Ammon's horn (tissue), 1 donor: ENCODE measurements at regions not wholly inside any gene's neighbourhood (a gene's known extent, or its start where the extent isn't known, plus 50 kb on each side); places are given as distances from the start of the nearest gene placed in this dataset.
"Not testable (repeated sequence)": the region's sequence is repeated elsewhere in the genome, so short reads cannot be mapped to it uniquely, and the experiment has no call there.

Source experiments
- DNase-seq: peaks from one replicate; pipeline ENCODE4 v3.0.0-alpha.2; 2016; ENCODE audit warnings: low spot score

DNA sequence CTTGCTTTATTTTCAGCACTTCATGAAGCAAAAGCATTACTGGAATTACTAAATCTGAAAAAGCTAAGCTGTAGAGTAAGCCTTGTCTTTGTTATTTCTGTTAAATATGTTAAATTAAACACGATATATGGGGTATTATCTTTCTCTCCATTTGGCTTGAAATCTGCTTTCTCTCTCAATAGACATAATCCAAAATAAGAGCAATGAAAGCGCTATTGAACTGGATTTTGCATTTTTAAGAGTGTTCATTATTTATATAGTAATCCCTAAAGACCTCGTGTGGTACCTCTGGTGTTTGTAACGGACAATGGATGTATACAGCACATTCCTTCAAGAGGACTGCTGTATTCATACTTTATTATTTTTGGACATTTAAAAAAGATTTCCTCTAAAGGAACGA, 91.5 kb upstream of the KCNE2 start:
- DNase-seq = no peak

DNA sequence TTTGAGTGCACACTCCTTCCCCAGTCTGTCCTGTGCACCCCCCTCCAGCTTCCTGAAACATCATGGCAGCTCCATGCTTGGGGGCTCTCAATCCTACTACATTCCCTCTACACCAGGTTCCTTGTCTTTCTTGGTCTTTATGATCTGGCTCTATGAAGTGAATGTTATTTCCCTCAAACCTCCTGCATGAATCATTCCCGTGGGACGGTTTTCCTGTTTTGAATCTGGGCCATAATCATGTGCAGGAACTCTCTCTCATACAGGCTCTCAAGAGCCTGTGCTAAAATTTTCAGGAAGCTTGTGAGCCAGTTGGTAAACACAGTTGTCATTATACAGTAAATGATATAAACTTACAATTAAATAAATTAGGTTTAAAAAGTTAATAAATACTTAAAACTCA, 89.8 kb upstream of the KCNE2 start:
- peak; percentile 26 for DNase-seq

DNA sequence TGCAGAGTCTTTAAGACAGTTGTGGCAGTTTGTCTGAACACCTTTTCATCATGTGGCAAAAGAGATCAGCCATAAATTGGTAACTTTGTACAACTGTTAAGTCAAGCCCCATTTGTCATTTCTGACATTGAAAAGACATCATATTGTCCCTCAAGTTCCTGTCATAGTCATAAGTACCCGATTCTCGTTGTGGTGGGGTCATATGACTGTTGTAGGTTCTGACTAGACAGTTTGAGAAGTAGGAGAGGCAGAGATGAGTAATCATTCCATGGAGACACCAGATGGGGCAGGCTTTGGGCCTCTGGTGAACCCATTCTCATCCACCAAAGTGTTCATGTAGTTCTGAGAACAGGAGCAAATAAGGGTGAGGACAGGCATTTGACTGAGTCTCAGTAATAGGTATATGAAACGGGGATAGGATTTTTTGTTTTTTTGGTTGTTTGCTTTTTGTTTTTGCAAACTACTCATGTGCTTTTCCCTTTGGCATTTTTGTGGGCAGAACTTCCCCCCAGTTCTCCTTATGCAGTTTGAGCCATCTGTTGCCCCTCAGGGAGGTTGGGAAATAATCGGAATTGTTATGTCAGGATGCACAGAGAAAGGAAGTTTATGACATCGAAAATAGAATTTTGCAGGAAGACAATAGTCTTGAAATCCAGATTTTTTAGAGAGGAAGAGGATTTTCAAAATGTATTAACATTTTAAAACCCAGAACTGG, 86.9 kb upstream of the KCNE2 start:
- DNase-seq = peak; percentile 16

DNA sequence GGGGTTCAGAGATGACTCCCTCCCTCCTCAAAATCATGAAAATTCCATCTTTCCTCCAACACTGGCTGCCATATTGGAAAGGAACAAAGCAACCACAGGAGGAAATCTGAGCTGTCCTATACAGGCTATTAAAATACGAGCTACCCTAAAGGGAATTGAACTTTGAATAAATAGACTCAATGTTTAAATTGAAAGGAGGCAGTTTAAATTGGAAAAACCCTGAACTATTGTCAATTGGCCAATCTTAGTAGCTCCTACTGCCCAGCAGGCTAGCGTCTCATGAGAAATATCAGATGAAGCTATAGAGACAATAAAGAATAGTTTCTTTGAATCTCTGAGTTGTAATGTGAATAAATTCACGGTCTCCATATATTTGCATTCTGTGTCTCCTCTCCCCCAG, 85.4 kb upstream of the KCNE2 start:
- no peak for DNase-seq

DNA sequence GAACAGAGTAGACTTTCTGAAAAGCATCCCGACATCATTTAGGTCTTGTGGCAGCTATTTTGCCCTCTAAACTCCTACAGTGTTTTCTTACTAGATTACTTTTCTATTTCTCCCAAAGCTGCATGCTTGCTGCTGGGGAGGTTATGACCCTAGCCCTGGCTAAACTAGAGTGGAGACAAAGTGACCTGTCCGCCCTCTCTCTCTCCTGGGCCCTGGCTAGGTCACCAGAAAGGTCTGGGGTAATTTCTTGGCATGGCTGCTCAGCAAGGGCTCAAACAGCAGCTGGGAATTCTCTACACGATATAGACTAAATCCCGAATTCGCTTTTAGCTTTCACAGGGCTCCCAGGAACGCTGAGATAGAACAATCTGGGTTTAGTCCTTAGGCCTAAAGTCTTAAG, 84.5 kb upstream of the KCNE2 start:
- DNase-seq = no peak

DNA sequence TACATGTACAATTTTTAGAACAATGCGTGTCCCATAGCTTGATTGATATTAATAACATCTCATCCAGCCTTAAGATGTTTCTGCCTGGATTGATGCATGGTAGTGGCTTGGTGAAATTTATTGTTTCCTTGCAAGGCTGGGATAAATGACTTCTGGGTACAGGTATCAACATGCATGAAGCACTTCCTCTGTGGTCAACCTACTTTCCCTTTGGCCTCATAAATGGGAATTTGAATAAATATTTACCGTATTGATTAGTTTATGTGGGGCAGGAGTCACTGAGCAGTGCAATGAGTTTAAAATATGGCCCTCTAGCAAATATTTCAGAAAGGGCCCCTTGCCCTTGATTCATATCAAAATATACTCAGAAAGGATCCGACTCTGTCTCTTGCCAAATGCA, 83.9 kb upstream of the KCNE2 start:
- DNase-seq = no peak

DNA sequence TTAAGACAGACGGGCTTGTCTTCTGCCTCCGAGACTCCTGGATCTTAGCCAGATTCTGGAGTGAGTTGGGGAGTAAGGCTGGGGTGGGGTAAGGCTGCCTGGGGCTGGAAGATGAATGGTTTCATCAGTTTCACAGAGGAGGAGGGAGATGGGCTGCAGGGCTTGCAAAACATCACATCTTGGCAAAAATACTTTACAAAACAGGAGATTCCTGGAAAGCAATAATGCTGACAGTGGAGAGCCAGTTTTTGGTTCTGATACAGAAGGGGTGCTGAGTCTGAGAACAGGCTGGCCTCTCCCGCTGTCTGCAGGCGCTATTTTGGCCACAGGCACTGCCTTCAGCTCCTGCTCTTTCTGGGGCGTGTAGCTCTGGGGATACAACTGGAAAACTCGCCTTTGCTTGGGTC, 83.4 kb upstream of the KCNE2 start:
- peak; percentile 17 for DNase-seq

DNA sequence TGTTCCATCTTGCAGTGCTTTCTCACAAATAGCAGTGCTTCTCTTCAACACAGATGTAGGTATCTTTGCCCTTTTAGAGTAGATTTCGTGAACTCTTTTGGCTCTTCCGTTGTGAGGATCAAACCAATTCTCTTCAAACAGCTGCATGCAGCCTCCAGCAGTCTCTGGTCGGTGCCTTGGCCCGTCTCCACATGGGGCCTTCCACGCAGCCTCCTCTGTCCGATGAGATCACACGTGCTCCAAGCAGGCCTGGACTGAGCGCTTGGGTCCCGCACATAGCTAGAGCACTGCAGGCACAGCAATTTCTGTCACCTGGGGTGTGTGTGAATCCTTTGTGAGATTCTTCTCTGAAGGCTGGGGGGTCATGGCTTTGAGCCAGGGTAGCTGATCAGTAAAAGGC, 82.8 kb upstream of the KCNE2 start:
- no peak for DNase-seq

DNA sequence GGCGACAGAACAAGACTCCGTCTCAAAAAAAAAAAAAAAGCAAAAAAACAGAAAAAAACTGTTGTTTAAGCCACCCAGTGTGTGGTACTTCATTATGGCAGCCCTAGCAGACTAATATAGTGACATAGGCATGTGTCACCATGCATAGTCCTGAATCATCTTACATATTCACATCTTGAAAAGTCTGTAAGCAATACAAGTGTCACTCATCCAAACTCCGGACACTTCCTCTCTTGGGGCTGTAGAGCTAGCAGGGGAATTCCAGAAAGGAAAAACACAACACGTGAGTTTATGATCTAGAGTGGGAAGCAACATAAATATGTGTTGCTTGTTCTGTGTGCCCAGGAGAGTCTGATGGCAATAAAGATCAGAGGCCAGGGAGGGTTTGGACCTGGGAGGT, 81.6 kb upstream of the KCNE2 start:
- DNase-seq = no peak

DNA sequence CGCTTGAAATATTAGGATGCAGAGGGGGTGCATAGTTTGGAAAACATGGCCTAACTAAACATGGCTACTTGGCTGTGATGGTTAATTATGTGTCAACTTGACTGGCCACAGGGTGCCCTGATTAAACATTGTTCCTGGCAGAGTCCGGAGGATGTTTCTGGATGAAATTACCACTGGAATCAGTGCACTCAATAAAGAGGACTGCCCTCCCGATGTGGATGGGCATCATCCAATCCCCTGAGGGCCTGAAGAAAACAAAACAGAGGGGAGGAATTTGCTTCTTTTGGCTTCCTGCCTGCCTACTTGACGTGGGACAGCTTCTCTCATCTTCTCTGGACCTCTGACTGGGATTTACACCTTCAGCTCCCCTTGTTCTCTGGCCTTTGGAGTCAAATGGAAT, 79.1 kb upstream of the KCNE2 start:
- DNase-seq = no peak

DNA sequence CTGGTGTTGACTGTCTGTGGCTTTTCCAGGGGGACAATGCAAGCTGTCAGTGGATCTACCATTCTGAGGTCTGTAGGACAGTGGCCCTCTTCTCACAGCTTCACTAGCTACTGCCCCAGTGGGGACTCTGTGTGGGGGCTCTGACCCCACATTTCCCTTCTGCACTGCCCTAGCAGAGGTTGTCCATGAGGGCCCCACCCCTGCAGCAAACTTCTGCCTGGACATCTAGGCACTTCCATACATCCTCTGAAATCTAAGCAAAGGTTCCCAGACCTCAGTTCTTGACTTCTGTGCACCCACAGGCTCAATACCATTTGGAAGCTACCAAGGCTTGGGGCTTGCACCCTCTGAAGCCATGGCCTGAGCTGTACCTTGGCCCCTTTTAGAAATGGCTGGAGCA, 75.8 kb upstream of the KCNE2 start:
- DNase-seq = not testable (repeated sequence)

DNA sequence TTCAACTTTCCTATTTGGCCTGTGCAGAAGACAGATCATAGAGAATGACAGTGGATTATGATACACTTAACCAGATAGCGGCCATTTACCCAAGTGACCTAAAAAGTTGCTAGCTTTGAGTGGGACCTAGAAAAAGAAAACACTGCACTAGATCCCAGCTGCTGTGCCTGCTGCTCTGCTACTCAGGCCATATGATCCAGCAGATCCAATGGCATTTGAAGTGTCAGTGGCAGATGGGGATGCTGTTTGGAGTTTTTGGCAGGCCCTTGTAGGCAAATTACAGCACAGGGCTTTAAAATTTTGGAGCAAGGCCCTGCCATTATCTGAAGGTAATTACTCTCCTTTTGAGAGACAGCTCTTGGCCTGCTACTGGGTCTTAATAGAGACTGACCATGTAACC, 74.0 kb upstream of the KCNE2 start:
- DNase-seq = no peak

DNA sequence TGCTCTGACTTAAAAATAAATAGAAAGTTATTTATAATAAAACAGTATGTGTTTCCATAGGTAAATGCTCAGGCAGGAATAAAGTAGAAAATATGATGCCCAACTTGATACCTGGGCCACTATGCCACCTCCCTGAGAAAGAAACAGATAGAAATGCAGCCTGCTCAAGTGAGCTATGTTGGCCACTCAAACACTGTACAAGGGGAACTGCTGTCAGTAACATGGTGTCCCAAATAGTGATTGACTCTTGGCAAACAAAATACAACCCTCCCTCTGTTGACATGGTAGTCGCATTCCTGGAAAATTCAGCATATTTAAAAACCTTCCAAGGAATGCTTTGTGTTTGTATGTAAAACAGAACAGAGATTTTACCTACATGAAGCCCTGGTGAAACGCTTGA, 66.9 kb upstream of the KCNE2 start:
- DNase-seq = no peak

DNA sequence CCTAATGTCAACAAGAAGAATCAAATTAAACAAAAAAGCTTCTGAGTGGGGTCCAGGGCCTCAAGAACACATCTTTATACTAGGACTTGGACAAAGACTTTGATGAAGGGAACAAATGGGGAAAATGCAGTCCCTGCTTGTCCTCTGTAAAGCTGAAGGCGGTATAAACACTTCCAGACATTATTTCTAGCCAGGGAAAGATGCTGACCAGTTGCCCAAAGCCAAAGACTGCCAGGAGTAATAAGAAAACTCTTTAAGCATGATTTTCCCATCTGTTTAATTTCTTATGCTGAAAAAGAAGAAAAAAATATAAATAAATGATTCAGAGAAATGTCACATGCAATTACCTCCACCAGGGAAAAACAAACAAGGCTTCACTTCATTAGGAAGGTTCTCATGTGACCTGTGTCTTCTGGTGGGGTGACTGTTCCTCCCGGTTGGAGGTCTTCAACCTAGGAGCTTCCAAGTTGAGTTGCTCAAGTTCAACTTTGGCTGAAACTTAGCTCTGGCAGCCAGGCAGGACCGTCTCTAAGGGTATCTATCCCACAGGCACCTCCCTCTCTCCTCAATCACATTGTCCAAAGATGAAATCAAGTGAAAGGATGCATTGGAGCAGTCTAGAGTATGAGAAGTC, 65.2 kb upstream of the KCNE2 start:
- no peak for DNase-seq

DNA sequence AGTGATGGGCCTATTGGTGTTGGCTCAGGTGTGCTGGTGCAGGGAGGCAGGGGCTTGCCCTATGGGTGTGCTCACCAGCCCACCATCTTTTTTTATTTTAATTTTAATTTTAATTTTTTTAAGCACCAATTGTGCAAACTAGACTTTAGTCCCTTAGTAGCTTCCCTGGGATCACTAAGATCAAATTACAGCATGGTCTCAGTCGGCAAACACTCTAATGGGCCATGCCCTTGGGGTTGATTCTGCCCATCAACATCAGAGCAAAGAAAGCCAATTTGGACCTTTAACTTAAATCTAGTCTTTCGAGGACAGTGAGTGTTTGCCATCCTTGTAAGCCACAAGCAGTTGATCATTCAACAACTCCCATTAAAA, 64.7 kb upstream of the KCNE2 start:
- DNase-seq = no peak

DNA sequence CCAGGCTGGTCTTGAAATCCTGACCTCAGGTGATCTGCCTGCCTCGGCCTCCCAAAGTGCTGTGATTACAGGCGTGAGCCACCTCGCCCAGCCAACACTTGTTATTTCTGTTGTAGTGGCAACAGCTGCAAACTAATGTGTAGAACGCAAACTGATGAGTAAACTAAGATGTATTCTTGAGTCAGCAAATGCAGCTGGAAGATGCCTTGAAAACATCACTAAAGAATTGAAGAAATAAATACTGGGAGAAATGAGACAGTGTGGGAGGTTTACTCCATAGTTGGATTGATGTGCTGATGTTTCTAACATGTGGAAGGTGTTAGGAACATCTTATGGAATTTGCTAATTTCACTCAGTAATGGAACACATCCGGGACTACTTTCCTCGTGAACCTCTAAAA, 61.3 kb upstream of the KCNE2 start:
- DNase-seq = no peak

DNA sequence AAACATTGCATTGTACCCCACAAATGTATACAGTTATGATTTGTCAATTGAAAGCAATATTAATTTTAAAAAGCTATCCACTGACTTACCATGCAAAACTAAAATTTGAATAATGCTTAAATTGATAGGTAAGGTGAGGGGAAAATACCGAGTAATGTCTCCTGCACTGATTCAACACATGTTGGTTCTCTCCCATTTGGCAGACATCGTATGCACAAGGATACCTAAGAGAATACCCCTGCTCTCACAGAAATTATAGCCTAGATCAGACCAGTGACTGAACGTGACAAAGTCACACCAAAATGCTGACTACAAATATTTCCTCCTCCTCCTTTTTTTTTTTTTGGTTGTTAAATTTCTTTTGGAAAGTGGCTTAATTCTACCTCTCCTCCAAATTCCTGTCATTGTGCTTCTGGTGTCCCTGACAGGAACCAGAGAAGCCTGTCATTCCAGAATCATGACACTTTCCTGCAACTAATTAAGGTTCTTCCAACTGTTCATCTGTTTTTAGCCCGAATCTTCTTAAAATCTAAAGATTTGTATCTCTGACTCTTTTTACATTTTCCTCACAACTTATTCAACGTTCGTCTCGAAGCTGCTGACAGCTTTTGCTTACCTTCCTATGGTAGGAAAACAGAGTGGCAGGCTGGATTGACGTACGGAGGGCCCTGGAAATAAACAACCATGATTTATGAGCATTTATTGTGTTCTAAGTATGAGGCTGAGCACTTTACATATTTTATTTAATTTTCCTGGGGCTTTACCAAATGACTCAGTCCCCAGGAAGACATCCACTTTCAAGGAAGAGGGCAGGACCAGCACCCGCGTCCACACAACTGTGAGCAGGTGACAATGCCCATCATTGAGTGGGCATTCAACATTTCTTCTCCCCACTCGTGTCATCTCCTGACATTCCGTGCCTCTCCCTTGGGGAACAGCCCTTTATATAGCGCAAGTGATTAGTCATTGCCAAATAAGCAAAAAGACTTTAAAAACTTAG, 57.9 kb upstream of the KCNE2 start:
- no peak for DNase-seq

DNA sequence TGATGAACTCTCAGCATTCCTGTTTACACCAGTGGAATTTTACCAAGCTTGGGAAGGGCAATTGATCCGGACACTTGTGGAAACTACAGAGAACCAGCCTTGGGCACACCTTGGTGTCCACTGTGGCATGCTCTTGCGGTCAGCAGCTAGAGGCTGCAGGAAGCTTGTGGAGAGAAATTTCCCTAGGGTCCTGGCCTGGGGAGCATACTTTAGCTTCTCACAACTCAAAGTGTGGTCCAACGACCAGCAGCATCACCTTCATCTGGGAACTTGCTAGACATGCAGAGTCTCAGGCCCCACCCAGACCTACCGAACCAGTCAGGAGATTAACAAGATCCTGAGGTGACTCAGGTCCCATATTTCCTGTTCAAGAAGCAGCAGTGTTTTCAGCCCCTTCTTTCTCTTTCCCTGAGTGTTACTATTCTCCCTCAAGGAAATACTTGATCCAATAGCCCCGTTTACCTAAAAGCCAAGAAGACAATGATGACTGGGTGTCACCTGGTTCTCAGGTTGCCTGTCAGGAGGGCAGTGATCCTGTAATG, 55.7 kb upstream of the KCNE2 start:
- DNase-seq = no peak

DNA sequence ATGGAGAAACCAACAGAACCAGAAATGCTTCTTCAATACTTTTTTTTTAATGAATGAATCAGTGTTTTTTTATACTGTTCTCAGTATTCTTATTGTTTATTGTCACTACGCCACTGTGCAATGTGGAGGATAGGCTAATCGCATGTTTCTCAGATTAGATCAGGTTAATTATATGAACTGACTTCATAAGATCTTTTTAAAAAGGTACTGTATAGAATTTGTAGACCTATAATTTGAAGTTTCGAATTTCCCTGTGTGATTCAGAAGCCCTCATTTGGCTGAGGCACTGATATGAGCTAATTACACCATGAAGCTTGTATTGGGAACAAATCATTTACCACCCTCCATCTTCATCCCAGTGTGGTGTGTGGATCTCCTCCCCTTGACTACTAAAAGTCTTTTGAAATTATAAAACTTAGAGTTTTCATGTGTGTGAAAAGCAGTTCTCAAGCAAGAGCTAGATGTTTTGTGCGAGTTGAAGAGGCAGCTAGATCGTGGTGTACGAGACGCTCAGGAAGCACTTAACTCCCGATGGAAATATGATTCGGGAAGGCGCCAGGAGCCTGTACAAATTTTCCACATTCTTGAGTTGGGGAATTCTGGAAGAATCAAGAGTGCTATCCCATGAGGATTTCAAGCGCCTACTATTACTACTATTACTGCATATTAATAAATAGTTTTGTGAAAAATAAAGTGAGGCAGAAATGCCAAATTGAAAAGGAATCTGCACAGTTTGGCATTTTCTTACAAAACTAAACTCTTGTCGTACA, 52.1 kb upstream of the KCNE2 start:
- DNase-seq = no peak

DNA sequence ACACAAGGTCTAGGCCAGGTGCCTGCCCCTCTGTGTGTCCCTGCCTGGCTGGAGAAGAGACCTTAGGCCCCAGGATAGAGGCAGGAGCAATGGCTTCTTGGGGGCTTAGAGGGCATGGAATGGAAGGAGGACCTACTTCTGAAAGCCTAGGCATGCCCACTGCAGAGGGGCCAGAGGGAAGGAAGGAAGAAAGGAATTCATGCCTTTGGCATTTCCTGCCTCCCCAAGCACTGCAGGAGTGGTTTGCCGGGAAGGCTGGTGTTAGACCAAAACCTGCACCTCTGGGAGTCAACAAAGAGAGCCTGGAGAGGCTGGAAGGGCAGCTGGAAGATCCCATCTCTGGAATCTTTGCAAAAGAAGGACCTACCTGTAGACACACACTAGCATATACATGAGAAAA, 50.7 kb upstream of the KCNE2 start:
- no peak for DNase-seq
